AG04449 (cell line): ENCODE measurements at regions not wholly inside any gene's neighbourhood (a gene's known extent, or its start where the extent isn't known, plus 50 kb on each side); places are given as distances from the start of the nearest gene placed in this dataset.

Experiments
- CTCF ChIA-PET: fragments of 350-600 bp; formaldehyde crosslinking; extraction: SDS; loops from one replicate; lab custom pipeline; 2021; ENCODE audit warnings: antibody characterized with exemption; lab: Yijun Ruan, JAX
- POLR2A ChIA-PET: fragments of 400-600, 350-600 bp; formaldehyde crosslinking; extraction: SDS; loops from one replicate; lab custom pipeline; 2020; ENCODE audit warnings: antibody characterized with exemption, inconsistent platforms; lab: Yijun Ruan, JAX
- DNase-seq: peaks from one replicate; pipeline ENCODE4 v3.0.0-alpha.2; 2010; ENCODE audit warnings: low read depth, low spot score
- H3K4me3 ChIP-seq: 2 replicates; pipeline ENCODE4 v1.5.1; 2011; ENCODE audit warnings: low read depth, mild to moderate bottlenecking, control low read depth, low read length
- TF ChIP-seq, protein P1 (sequence below): IDR thresholded peaks from one replicate; pipeline ENCODE4 v1.5.1; 2011; ENCODE audit warnings: mild to moderate bottlenecking, moderate library complexity, low read length, control low read depth, inconsistent platforms; ENCODE audit not compliant: insufficient read depth; ENCODE audit errors: missing control alignments

DNA sequence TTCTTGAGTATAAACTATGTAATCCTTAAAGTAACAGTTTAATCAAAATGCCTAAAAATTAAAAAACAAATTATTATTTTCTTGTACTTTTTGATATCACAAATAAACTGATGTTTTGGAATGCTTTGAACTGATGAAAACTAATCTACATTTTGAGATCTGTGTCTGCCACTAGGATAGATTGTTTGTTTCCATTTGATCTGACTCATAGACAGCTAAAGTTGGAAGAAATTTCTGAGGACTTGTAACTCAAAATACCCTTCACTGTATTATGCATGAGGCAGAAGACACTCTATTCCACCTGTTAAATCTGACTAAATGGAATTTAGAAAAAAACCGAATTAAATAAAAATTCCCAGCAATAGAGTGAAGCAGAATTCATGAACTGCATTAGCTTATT lies 1400.0 kb upstream of the FLRT2 start:
- no peak for DNase-seq
- TF ChIP-seq, protein P1, sequence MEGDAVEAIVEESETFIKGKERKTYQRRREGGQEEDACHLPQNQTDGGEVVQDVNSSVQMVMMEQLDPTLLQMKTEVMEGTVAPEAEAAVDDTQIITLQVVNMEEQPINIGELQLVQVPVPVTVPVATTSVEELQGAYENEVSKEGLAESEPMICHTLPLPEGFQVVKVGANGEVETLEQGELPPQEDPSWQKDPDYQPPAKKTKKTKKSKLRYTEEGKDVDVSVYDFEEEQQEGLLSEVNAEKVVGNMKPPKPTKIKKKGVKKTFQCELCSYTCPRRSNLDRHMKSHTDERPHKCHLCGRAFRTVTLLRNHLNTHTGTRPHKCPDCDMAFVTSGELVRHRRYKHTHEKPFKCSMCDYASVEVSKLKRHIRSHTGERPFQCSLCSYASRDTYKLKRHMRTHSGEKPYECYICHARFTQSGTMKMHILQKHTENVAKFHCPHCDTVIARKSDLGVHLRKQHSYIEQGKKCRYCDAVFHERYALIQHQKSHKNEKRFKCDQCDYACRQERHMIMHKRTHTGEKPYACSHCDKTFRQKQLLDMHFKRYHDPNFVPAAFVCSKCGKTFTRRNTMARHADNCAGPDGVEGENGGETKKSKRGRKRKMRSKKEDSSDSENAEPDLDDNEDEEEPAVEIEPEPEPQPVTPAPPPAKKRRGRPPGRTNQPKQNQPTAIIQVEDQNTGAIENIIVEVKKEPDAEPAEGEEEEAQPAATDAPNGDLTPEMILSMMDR, result no peak
- no peak overlapping the region for H3K4me3 ChIP-seq
- CTCF ChIA-PET, result no interaction called here
- POLR2A ChIA-PET, result no interaction called here

DNA sequence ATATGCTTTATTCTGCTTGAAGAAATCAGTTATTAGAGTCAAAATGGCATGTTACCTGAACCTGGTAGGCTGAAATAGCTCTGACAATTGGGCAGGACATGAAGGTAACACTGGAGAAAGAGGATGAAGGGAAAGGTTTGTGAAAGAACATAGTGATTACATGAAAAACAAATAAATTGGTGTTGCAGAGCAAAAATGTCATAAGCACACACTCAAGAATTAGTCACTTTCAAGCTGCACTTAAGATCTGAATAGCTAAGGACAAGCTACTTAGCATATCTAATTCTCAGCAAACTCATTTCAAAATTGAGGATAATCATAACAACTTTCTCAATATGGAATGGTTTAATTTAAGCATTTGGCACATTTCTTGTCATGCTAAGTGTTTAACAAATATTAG lies 1398.0 kb upstream of the FLRT2 start:
- DNase-seq, result no peak
- TF ChIP-seq, protein P1, result no peak
- no peak overlapping the region for H3K4me3 ChIP-seq
- POLR2A ChIA-PET, result no interaction called here
- CTCF ChIA-PET, result no interaction called here

DNA sequence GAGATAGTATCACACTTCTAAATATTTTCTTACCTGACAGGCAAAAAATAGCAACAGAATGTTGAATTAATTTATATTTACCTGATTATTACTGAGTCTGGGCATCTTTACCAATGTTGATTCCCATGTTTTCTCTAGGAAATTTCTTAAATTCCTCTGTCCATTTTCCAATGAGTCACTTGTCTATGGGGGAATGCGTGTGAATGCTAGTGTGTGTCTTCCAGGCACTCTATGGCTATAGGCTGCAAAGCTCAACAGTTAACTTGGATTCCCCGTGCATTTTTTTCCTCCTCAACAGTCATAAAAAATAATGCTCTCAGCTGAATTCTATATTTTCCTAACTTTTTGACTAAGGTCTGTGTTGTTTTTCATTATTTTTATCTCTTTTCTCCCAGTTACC lies 1385.8 kb upstream of the FLRT2 start:
- CTCF ChIA-PET, result no interaction called here
- POLR2A ChIA-PET, result no interaction called here
- DNase-seq, result peak; percentile 17
- H3K4me3 ChIP-seq, result no peak overlapping the region
- TF ChIP-seq, protein P1, result no peak

DNA sequence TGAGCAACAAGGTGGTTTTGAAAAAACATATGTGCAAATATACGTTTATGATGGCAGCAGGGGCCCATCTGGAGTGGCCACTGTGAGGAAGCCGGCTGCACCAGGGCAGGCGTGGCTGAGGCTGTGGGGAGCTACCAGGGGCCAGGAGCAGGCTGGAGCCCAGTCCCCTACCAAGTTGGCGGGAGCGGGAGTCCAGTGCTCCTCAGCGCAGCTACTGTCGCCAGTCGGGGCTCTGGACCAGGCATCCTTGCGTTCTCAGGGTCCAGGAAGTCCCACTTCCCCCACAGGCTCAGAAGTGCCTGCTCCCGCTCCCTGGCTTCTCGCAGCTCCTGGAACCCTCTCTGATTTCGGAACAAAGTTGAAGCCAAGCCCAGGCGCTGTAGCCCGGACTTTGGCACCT lies 1377.5 kb upstream of the FLRT2 start:
- no peak for DNase-seq
- TF ChIP-seq, protein P1, result no peak
- no peak overlapping the region for H3K4me3 ChIP-seq
- CTCF ChIA-PET, result no interaction called here
- POLR2A ChIA-PET, result no interaction called here

DNA sequence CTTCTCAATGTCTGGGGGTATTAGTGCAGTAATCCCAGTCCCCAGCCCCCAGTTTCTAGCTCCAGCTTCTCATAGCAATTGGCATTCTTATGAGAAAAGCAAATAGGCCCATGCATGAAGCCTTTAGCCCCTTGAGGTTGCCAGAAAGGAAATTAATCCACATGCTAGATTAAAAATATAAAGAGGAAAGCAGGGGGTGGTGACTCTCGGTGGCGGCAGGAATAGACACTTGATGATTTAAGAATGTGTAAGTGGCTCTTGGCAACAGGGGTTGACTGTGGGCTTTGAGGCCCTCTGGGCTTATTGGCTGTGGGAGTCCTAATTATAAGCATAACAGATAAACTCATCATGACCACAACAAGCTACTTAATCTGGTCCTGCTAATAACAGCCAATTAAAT lies 1367.3 kb upstream of the FLRT2 start:
- TF ChIP-seq, protein P1, result no peak
- H3K4me3 ChIP-seq, result no peak overlapping the region
- ChIA-PET CTCF (no interaction called here), POLR2A (no interaction called here)
- DNase-seq, result no peak

DNA sequence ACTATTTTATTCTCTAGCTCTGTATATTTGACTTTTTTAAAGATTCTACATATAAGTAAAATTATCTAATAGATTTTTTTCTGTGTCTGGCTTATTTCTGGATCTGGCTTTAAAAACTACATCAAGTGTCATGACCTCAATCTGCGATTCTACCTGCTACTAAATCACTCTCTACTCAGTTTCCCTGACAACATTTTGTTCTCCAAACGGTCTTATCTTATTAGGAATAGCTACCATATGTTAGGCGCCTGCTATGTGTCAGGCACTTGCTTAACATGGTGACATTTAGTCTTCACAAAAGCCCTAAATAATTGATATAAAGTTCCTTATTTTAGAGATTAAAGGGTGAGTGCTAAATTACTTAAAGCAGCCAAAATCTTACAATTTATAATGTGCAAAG lies 1362.9 kb upstream of the FLRT2 start:
- TF ChIP-seq, protein P1, result no peak
- CTCF ChIA-PET, result no interaction called here
- POLR2A ChIA-PET, result no interaction called here
- H3K4me3 ChIP-seq, result no peak overlapping the region
- DNase-seq, result no peak
